Immature natural killer cell (primary cell): ENCODE measurements at regions not wholly inside any gene's neighbourhood (a gene's known extent, or its start where the extent isn't known, plus 50 kb on each side); places are given as distances from the start of the nearest gene placed in this dataset.
"Not testable (repeated sequence)": the region's sequence is repeated elsewhere in the genome, so short reads cannot be mapped to it uniquely, and the experiment has no call there.

Experiments used
- DNase-seq, 3 donors: peaks; one replicate each; pipeline ENCODE4 v3.0.0; 2022; ENCODE audit warnings: mixed read lengths in 1 of 3
- H3K27ac Mint-ChIP-seq, 6 donors: one replicate each; pipeline ENCODE4 v1.8.0; 2020; ENCODE audit warnings: mixed read lengths in 6 of 6, mild to moderate bottlenecking in 5 of 6, inconsistent platforms in 4 of 6, moderate library complexity in 3 of 6
- H3K27me3 Mint-ChIP-seq, 3 donors: one replicate each; pipeline ENCODE4 v1.8.0; 2020 to 2021; ENCODE audit warnings: low read depth in 3 of 3, mild to moderate bottlenecking in 3 of 3, mixed read lengths in 3 of 3, moderate library complexity in 3 of 3, inconsistent platforms in 1 of 3
- H3K36me3 Mint-ChIP-seq, 3 donors: one replicate each; pipeline ENCODE4 v1.8.0; 2020; ENCODE audit warnings: mixed read lengths in 3 of 3, inconsistent platforms in 2 of 3, mild to moderate bottlenecking in 2 of 3
- H3K4me1 Mint-ChIP-seq, 2 donors: one replicate each; pipeline ENCODE4 v1.8.0; 2020; ENCODE audit warnings: inconsistent platforms in 2 of 2, mild to moderate bottlenecking in 2 of 2, mixed read lengths in 2 of 2, moderate library complexity in 1 of 2
- H3K4me3 Mint-ChIP-seq, 5 donors: one replicate each; pipeline ENCODE4 v1.8.0; 2020; ENCODE audit warnings: mild to moderate bottlenecking in 5 of 5, mixed read lengths in 5 of 5, inconsistent platforms in 3 of 5, moderate library complexity in 3 of 5
- H3K9me3 Mint-ChIP-seq, 6 donors: one replicate each; pipeline ENCODE4 v1.8.0; 2020; ENCODE audit warnings: mild to moderate bottlenecking in 6 of 6, mixed read lengths in 6 of 6, inconsistent platforms in 4 of 6, moderate library complexity in 3 of 6

DNA sequence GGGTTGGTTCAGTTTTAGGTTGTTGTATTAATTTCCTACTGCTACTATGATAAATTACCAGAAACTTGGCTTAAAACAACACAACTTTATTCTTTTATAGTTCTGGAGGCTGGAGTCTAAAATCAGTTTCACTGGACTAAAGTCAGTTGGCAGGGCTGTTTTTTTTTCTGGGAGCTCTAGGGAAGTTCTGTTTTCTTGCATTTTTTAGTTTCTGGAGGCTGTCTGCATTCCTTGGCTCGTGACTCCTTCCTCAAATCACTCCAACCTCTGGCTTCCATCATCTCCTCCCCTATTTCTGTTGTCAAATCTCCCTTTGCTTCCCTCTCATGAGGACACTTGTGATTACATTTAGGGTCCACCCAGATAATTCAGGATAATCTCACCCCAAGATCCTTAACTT is 51.3 kb upstream of the SUB1 start:
- Mint-ChIP-seq H3K4me1 (no peaks in the 10 kb centered on the region), H3K27ac (no peak overlapping the region), H3K9me3 (no peaks in the 10 kb centered on the region), H3K4me3 (no peak overlapping the region), H3K36me3 (no peaks in the 10 kb centered on the region), H3K27me3 (peaks cover 0 to 5% (median 0%) of the 10 kb centered on the region in 3 donors)
- no peak for DNase-seq

DNA sequence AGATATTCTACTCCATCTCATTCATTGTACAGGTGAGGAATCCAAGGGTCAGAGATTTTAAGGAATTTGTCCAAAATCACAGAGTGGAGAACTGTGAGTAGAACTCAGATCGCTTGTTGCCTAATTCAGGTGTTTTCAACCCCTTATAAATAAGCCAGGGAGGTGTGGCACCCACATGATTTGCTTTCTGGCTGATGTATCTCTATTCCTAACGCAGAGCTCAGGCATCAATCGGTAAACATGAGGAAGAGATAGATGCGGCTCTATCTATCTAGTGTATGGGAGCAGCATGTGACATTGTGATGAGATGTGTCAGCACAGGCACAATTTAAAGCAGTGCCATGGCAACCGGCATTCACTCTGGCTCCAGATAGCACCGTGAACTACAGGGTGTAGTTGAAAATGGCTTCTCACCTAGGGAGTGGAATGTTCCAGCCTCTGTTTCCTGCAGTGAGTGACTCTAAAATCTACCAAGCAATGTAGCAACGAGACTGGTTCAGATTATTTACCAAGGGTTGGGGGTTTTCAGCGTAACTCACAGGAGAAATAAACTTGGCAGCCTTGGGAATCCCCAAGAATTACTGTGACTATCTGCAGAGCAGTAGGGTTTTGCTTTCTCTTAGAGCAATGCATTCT is 53.4 kb upstream of the SUB1 start:
- H3K4me1 Mint-ChIP-seq = no peaks in the 10 kb centered on the region
- peak overlapping the region in 2 of 6 donors; percentile 79 to 82 for H3K27ac Mint-ChIP-seq
- peak in 1 of 3 donors; percentile 26 for DNase-seq
- peaks cover 0 to 2% (median 2%) of the 10 kb centered on the region in 3 donors for H3K27me3 Mint-ChIP-seq
- no peaks in the 10 kb centered on the region for H3K9me3 Mint-ChIP-seq
- peak overlapping the region in 2 of 5 donors; percentile 41 to 85 for H3K4me3 Mint-ChIP-seq
- no peaks in the 10 kb centered on the region for H3K36me3 Mint-ChIP-seq

DNA sequence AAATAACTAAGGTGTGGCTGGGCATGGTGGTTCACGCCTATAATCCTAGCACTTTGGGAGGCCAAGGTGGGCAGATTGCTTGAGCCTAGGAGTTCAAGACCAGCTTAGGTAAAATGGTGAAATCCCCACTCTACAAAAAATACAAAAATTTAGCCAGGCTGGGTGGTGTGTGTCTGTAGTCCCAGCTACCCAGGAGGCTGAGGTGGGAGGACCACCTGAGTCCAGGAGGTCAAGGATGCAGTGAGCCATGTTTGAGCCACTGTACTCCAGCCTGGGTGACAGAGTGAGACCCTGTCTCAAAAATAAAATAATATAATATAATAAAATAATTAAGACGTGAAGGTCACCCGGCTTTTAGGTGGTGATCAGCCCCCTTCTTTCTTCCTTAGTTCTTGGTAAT is 58.0 kb upstream of the SUB1 start:
- H3K9me3 Mint-ChIP-seq, H3K36me3 Mint-ChIP-seq, H3K27me3 Mint-ChIP-seq, H3K4me1 Mint-ChIP-seq, H3K27ac Mint-ChIP-seq, DNase-seq, H3K4me3 Mint-ChIP-seq: not testable (repeated sequence)

DNA sequence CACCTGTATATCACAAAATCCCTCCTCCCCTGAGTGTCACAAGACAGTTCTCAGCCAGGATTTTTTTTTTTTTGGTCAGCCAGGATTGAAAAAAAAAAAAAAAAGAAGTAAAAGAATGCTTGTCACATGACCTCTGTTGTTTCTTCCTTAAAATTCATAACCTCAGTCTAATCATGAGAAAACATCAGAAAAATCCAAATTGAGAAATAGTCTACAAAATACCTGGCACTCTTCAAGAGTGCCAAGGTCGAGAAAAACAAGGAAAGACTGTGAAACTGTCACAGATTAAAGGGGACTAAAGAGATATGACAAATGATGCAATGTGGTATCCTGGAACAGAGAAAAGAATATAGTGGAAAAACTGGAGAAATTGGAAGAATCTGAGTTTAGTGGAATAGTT is 58.5 kb upstream of the SUB1 start:
- Mint-ChIP-seq H3K27me3 (peaks cover 2% of the 10 kb centered on the region in 3 donors), H3K4me3 (no peak overlapping the region), H3K9me3 (no peaks in the 10 kb centered on the region), H3K4me1 (no peaks in the 10 kb centered on the region), H3K36me3 (no peaks in the 10 kb centered on the region), H3K27ac (peak overlapping the region in 1 of 6 donors; percentile 15)
- DNase-seq = no peak

DNA sequence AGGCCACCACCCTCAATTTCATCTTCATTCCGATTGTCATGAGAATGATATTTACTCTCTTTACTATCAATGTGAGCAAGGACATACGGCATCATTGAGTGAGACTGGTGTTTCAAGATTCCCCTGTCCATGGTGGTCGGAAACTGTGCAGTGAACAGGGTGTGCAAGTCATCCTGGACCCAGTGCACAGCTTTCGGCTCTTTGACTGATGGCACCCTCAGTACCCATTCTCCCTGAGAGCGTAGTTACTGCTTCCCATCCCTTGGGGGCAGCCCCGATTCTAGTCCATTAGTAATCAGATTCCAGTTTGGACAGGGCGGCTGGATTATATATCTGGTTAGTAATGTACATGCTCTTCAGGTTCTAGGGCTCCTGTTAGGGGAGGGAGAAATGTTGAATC is 61.7 kb upstream of the SUB1 start:
- H3K4me1 Mint-ChIP-seq = no peaks in the 10 kb centered on the region
- H3K36me3 Mint-ChIP-seq = no peaks in the 10 kb centered on the region
- no peaks in the 10 kb centered on the region for H3K9me3 Mint-ChIP-seq
- DNase-seq = no peak
- peaks cover 2 to 4% (median 2%) of the 10 kb centered on the region in 3 donors for H3K27me3 Mint-ChIP-seq
- H3K27ac Mint-ChIP-seq = no peak overlapping the region
- no peak overlapping the region for H3K4me3 Mint-ChIP-seq

DNA sequence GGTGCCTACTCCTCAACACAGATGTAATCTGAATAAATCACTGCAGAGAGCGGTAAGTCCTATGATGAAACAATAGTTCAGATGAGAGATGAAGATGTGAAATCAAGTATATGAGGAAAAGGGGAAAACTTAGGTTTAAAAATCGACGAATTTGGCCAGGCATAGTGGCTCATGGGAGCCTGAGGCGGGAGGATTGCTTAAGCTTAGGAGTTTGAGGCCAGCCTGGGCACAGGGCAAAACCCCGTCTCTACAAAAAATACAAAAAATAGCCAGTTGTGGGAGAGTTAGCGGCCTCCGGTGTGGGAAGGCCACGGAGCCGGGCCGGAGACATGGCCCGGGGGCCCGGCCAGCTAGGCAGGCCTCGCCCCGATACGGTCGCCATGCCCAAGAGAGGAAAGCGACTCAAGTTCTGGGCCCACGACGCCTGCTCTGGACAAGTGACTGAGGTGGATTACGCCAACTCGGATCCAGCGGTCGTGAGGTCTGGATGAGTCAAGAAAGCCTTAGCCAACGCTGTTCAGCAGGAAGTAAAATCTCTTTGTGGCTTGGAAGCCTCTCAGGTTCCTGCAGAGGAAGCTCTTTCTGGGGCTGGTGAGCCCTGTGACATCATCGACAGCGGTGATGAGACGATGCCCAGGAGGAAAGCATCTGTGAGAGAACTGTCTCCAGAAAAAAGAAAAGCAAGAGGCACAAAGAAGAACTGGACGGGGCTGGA is 62.8 kb upstream of the SUB1 start:
- H3K27ac Mint-ChIP-seq = no peak overlapping the region
- no peaks in the 10 kb centered on the region for H3K4me1 Mint-ChIP-seq
- no peaks in the 10 kb centered on the region for H3K36me3 Mint-ChIP-seq
- no peak overlapping the region for H3K4me3 Mint-ChIP-seq
- peaks cover 2 to 3% (median 2%) of the 10 kb centered on the region in 3 donors for H3K27me3 Mint-ChIP-seq
- no peaks in the 10 kb centered on the region for H3K9me3 Mint-ChIP-seq
- DNase-seq = no peak

DNA sequence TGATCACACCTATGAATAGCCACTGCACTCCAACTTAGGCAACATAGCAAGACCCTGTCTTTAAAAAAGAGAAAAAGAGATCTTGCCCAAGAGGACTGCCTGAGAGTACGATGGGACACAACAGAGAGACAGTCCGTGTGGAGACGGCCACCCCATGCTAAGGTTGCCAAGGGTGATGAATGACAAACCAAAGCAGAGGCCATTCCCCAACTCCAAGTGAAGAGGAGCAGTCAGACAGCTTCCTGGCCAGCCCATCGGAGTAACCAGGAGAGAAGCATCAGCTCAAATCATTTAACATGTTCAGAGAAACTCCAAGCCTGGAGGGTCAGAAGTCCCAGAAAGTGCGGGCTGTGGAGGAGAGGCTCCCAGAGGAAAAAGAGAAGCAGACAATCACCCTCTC is 63.9 kb upstream of the SUB1 start:
- no peak for DNase-seq
- Mint-ChIP-seq H3K27me3 (peaks cover 2 to 4% (median 2%) of the 10 kb centered on the region in 3 donors), H3K36me3 (no peaks in the 10 kb centered on the region), H3K27ac (no peak overlapping the region), H3K4me3 (no peak overlapping the region), H3K9me3 (no peaks in the 10 kb centered on the region), H3K4me1 (no peaks in the 10 kb centered on the region)

DNA sequence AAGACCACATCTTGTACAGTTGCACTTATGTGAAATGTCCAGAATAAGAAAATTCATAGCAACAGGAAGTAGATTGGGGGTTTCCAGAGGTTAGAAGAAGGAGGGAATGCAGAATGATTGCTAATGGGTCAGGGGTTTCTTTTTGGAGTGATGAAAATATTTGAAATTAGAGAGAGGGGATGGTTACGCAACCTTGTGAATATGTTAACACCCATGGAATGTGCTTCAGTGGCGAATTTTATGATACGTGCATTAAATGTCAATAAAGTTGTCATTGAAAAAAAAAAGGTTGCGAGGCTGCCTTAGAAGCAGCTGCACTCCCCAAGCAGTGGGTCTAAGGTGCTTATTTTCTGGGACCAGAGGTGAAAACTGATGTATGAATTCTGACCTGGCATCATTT is 64.4 kb upstream of the SUB1 start:
- no peak for DNase-seq
- H3K27ac Mint-ChIP-seq = no peak overlapping the region
- no peak overlapping the region for H3K4me3 Mint-ChIP-seq
- H3K36me3 Mint-ChIP-seq = no peaks in the 10 kb centered on the region
- no peaks in the 10 kb centered on the region for H3K9me3 Mint-ChIP-seq
- no peaks in the 10 kb centered on the region for H3K4me1 Mint-ChIP-seq
- peaks cover 2 to 4% (median 2%) of the 10 kb centered on the region in 3 donors for H3K27me3 Mint-ChIP-seq

DNA sequence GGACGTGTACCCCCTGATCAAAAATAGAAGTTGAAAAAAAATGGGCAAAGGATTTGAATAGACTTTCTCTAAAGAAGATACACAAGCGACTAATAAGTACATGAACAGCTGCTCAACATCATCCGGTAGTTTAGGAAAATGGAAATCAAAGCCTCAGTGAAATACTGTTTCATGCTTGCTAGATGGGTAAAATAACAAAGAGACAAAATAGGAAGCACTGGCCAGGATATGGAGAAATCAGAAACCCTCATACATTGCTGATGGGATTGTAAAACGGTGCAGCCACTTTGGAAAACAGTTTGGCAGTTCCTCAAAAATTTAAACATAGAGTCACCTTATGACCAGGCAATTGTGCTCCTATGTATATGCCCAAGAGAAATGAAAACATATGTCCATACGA is 65.0 kb upstream of the SUB1 start:
- H3K36me3 Mint-ChIP-seq = no peaks in the 10 kb centered on the region
- H3K4me3 Mint-ChIP-seq = no peak overlapping the region
- no peaks in the 10 kb centered on the region for H3K4me1 Mint-ChIP-seq
- H3K27ac Mint-ChIP-seq = no peak overlapping the region
- H3K27me3 Mint-ChIP-seq = peaks cover 2 to 4% (median 2%) of the 10 kb centered on the region in 3 donors
- no peak for DNase-seq
- H3K9me3 Mint-ChIP-seq = no peaks in the 10 kb centered on the region

DNA sequence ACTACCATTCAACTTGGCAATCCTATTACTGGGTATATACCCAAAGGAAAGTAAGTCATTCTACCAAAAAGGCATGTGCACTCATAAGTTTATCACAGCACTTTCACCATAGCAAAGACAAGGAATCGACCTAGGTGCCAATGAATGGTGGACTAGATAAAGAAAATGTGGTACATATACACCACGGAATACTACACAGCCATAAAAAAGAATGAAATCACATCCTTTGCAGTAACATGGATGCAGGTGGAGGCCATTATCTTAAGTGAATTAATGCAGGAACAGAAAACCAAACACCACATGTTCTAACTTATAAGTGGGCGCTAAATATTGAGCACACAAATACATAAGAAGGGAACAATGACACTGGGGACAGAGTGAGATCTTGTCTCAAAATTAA is 65.8 kb upstream of the SUB1 start:
- H3K4me3 Mint-ChIP-seq = no peak overlapping the region
- H3K36me3 Mint-ChIP-seq = no peaks in the 10 kb centered on the region
- no peaks in the 10 kb centered on the region for H3K9me3 Mint-ChIP-seq
- H3K27me3 Mint-ChIP-seq = peaks cover 0 to 4% (median 2%) of the 10 kb centered on the region in 3 donors
- H3K27ac Mint-ChIP-seq = no peak overlapping the region
- DNase-seq = no peak
- H3K4me1 Mint-ChIP-seq = no peaks in the 10 kb centered on the region

DNA sequence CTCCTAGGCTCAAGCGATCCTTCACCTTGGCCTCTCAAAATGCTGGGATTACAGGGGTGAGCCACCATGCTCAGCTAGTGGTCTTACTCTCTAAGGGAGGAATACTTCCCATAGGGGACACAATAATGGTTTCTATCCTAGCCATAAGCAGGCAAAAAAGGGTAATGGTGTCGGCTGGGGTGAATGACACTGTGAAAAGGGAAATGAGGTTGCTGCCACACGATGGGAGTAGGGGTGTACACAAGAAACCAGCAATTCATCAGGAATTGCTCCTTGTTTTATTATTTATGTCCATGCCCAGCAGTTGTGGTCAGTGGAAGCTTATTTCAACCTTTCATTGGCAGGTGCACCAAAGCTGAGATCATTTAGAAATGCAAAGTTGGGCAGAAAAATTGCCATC is 70.3 kb upstream of the ZFR start:
- H3K27ac Mint-ChIP-seq = no peak overlapping the region
- no peak for DNase-seq
- no peaks in the 10 kb centered on the region for H3K9me3 Mint-ChIP-seq
- H3K36me3 Mint-ChIP-seq = no peaks in the 10 kb centered on the region
- H3K4me3 Mint-ChIP-seq = no peak overlapping the region
- H3K27me3 Mint-ChIP-seq = peaks cover 0 to 2% (median 0%) of the 10 kb centered on the region in 3 donors
- H3K4me1 Mint-ChIP-seq = no peaks in the 10 kb centered on the region

DNA sequence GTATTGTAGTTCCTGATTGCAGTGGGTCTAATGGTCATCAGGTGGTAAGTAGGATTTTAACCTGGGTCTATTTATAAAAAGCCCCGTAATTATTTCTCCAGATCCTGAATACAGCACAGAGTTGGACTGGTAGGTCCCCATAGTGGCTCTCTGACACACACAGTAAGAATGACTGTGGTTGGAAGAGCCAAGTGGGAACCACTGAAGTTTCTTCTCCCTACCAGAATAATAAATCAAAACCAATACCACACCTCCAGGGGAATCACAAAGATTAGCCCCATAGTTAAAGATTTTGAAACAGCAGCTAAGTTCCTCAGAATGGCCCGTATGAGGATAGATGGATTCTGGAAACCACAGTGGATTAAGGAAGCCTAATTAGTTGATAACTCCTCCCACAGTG is 68.4 kb upstream of the ZFR start:
- Mint-ChIP-seq H3K27ac (no peak overlapping the region), H3K4me3 (no peak overlapping the region), H3K36me3 (no peaks in the 10 kb centered on the region), H3K27me3 (peaks cover 0 to 2% (median 0%) of the 10 kb centered on the region in 3 donors), H3K9me3 (no peaks in the 10 kb centered on the region), H3K4me1 (no peaks in the 10 kb centered on the region)
- DNase-seq = no peak

DNA sequence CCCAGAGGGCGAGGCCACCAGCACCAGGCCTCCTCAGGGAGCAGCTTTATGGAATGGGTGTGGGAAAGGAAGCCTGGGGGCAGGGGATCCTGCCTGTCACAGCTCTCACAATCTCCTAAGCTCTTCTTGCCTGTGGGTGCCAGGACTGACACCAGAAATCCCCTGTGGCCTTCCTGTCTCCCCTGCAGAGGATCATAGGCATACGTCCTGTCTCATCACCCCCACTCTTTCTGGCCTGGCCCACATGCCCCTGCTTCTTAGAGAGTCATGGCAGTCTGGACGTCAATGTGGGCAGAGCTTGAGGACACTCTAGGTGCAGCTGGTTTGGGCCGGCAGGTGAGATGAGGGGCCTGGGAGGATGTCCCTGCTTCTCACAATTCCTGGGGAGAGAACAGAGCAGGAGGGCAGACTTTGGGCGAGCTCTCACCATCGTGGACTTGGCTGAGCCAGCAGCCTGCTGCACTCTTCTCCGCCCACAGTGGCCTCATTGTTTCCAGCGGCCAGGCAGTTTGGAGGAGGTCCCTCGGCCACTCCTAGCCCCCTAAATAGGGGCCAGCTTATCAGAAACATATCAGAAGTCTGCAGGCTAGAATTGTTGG is 67.3 kb upstream of the ZFR start:
- Mint-ChIP-seq H3K9me3 (no peaks in the 10 kb centered on the region), H3K4me1 (no peaks in the 10 kb centered on the region), H3K36me3 (no peaks in the 10 kb centered on the region), H3K27ac (peak overlapping the region in 2 of 6 donors; percentile 53 to 70), H3K27me3 (peaks cover 0 to under 1% (median 0%) of the 10 kb centered on the region in 3 donors), H3K4me3 (no peak overlapping the region)
- peak; percentile 20 to 28 (median 23) for DNase-seq

DNA sequence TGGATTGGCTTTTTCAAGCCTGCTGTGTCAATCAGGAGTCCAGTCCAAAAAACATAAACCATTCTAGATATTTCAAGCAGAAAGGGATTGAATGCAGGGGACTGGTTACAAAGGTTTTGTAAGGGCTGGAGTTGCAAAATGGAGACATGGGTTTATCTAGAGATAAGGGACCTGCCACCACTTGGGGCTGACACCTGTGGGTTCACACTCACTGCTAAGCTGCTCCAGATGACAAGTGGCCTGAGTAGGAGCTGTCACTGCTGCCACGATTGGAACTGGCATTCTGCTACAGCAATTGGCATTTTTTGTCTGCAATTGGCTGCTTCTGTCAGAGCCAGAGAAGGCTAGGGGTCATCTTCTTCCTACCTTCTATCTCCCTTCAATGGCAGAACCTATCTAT is 66.3 kb upstream of the ZFR start:
- no peak overlapping the region for H3K27ac Mint-ChIP-seq
- H3K4me1 Mint-ChIP-seq = no peaks in the 10 kb centered on the region
- no peaks in the 10 kb centered on the region for H3K36me3 Mint-ChIP-seq

More for the DNA sequence above, 66.3 kb upstream of the ZFR start:
- Mint-ChIP-seq H3K9me3 (no peaks in the 10 kb centered on the region), H3K27me3 (peaks cover 0 to 2% (median under 1%) of the 10 kb centered on the region in 3 donors), H3K4me3 (no peak overlapping the region)
- DNase-seq = no peak
